ENCODE measurements at regions not wholly inside any gene's neighbourhood (a gene's known extent, or its start where the extent isn't known, plus 50 kb on each side); places are given as distances from the start of the nearest gene placed in this dataset.

DNA sequence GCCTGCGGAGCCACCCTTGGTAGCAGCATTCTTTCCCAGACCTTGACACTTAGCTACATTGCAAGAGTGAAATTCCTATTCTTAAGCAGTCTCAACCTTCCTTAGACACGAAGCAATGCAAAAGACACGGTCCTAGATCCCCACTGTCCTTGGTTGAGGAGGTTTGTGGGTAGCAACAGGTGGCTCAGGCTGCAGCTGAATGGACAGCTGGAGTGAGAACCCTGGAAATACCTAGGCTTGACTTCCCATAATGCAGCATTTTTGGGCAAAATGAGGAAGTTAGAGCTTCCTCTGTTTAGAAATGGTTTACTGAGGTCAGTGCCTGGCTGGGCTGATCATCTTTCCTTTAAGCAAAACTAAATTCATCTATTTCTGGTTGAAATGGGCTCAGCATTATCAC, 296.6 kb downstream of the RFC3 start:
- no peak for DNase-seq (ENCODE audit: low read depth, low spot score)

DNA sequence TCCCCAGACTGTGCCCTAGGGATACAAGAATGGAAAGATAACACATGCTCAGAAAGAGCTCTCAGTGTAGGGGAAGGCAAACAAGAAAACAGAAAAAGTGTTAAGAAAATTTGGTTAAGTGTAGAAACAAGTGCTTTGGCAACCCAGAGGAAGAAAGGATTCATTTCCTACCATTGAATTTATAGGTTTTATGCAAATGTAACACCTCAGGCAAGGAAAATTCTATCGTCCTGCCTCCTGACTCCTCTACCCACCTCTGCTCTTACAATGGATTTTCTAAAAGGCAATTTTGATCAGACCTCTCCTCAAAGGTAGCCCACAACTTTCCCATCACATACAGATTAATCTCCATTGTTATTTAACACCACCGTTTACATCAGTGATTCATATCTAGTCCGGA, 298.7 kb downstream of the RFC3 start:
- no peak for DNase-seq (ENCODE audit: low read depth, low spot score)

DNA sequence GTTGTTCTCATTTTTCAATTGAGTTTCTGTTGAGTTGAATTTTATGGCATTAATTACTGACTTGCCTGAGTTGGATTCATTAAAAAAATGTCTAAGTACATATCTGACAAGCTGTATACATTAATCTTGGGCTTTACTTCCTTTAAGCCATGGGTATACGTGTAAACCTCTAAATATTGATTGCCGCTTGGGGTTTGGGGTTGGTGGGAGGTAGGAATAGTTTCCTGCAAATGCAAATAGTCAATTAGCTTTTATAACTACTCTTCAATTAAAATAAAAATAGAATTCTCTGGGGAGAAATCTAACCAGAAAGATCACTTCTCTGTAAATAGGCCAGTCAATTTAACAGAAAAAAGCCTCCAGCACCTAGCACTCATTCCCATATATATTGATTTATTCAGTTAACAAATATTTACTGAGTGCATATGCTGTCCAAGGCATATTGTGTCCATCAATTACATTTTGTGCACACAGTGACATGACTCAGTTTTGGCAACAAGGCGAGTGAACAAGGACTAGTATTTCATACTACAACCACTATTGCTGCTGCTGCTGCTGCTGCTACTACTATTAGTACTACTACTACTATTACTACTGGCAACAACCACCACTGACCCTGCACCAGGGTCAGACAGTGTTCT, 306.8 kb downstream of the RFC3 start:
- no peak for DNase-seq (ENCODE audit: low read depth, low spot score)

DNA sequence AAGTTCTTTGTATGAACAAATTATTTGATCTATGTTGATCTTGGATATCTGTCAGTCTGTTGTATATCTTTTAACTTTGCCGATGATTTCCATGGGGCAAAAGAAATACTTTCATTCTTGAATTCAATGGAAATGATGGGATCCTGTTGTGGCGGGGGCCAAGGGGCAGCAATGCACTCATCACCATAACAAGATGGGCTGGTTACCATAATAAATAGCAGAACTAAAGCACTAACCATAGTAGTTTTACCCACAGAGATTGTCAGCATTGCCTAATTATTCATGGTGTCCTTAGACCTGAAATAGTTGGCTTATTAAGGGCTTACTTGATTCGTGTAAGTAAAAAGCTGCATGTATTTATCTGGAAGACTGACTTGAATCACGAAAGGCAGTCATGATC, 309.6 kb downstream of the RFC3 start:
- no peak for DNase-seq (ENCODE audit: low read depth, low spot score)

DNA sequence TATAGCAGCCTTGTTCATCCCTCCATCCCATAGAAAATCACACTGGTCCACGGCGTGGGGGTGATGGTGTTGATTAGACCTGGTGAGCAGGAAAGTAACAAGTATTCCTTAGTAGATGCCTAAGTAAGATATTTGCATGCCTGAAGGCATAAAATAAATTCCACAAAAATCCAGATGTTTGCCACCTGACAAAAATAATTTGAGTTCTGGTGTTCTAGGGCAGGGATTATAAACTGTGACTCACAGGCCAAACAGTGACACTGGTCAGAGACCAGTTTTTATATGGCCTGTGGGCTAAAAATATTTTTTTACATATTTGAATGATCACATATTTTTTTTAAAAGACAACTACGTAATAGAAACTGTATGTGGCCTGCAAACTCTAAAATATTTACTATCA, 310.7 kb downstream of the RFC3 start:
- no peak for DNase-seq (ENCODE audit: low read depth, low spot score)

DNA sequence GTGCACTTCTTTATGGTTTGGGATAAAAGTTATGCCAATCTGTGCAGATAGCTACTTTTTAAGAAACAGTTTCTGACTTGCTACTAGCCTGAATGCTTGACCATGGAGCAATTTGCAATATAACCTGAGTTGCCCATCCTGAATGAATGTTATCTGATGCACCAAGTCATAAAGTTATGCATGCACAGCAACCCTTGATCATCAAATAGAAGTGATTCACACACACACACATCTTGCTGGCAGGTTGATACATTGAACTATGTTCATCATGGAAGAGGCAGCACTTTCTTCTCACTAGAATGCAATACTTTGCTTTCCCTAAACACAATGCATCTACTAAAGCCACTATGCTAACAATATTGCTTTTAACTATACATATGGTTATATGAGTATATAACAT, 311.5 kb downstream of the RFC3 start:
- DNase-seq (ENCODE audit: low read depth, low spot score) = no peak

DNA sequence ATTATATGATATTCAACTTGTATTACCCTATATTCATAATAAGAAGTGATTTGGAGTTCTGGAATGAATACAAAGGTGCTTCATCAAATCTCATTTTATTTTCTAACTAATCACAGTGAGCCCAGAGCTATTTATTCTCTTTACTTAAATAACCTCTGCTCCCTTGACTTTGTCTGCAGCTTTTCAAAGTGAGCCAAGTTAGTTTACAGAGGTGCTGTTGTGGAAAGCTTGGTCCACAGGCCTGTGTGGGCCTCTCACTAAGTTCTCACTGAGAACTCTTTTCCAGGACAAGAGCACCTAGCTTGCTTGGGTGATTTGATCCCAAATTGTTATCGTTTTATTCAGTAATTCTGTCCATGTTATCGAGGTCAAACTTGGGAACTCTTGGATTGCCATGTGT, 319.3 kb downstream of the RFC3 start:
- DNase-seq (ENCODE audit: low read depth, low spot score) = no peak

DNA sequence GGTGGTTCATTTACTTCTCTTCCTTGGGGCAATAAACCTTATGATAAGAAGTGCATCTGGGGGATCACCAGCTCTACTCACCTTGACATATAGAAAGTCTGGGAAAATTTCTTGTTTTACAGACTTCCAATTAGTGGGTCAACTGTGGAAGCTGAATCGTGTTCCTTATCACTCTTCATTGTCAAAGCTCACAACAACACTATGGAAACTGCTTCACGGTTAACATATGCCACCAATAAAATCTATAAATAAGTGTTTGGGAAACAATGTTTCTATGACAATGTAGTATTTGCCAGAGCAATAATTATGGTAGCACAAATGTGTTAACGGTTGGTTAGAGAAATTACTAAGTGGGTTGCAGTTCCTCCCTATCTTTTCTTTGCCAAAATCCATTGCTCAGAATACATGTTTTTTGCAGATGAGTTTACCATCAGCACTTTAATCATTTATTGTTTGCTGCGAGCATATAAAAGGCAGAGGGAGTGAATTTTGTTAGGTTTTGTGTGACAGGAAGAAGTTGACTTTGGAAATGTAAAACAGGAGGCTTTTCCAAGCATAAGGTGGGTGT, 321.8 kb downstream of the RFC3 start:
- DNase-seq (ENCODE audit: low read depth, low spot score) = no peak

DNA sequence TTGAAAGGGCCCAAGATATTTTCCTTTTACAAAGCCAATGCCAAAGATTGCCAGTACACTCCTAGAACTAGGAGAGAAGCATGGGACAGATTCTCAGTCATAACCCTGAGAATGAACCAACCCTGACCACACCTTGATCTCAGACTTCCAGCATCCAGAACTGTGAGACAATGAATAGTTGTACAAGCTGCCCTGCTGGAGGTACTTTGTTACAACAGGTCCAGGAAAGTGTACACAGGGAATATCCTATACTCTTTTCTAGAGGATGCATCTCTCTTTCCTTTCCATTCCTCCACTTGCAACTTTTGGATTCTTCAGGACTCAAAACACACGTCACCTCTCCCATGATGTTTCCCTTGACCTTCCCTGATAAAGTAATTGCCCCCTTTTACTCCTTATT, 325.7 kb downstream of the RFC3 start:
- no peak for DNase-seq (ENCODE audit: low read depth, low spot score)

DNA sequence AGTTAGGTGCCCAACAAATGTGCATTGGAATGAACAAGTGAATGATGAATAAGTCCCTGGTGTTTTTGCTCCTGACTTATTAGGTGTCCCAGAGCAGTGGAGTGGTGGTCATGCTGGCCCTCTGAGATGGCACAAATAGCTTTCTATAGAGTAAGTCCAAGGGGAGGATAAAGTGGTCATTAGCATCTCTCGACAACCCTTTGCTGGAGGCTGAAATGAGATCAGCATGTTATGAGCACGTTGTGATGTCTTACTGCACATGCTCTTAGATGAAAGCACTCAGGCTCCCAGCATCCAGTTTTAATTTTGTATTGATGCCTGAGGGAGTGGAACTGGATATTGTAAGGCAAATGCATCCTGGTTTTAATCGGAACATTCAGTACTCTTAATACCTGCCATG, 326.2 kb downstream of the RFC3 start:
- no peak for DNase-seq (ENCODE audit: low read depth, low spot score)

DNA sequence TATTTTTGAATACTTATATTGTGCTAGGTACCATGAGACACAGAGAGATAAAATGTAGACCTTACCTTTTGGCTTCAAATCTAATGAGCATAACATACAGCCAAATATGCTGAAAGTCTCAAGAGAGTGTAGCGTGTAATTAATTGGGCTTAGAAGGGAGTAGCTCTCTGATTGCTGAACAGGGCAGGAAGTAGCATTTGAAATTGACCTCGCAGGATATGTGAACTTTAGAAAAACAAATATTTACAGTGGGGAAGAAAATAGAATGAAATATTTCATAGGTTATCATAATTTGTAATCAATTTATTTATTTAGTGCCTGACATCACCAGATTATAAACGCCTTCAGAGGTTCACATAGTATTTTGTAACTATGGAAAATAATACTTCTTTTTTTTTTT, 327.1 kb downstream of the RFC3 start:
- no peak for DNase-seq (ENCODE audit: low read depth, low spot score)

DNA sequence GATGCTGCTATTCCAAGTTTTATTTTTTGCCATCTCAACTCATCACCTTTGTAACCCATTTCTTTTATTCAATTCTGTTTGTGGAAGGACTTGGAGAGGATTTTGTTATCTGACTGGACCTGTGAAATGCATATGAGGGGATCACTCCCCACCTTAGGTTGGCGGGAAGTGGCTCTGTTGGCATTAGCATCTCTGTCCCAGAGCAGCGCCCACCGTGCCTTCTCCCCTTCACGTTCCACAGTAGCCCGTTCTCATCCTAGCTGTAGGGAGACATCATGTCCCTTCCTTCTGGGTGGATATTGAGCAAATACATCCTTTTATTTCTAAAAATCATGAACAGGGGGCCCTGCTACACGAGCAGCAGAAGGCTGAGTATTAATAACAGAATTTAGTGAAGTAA, 330.4 kb downstream of the RFC3 start:
- no peak for DNase-seq (ENCODE audit: low read depth, low spot score)

DNA sequence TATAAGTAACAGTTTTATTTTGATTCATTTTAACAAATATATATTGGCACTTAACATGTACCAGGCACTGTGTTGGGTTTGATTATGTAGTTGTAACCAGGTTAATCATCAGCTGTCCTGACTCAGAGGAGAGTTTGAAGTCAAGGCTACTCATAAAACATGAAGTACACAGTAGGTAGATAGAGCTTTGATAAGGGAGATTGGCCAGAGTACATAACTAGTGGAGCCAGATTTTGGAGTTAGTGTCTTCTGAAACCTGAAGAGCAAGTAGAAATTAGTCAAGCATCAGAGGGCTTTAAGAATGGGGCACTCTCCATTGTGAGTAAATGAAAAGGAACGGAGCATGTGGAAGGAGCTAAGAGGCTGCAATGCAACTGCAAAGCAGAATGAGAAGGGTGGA, 333.9 kb downstream of the RFC3 start:
- DNase-seq (ENCODE audit: low read depth, low spot score) = no peak

DNA sequence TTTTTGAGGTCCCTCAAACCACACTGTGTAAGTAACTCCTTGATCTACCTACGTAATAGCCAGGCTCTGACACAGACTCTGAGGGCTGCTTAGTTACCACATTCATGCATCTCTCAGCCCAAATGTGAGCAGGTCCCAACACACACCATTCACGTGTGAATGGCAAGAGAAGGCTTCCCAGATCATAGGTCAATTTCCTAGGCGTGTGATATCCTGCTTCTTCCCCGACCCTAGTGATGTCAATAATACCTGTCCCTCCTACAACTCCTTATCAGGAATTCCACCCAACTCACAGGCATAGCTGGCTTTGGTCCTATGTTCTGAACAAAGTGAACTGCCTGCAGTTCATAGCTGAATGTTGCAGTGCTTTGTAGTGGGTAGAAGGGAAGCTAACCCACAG, 334.5 kb downstream of the RFC3 start:
- no peak for DNase-seq (ENCODE audit: low read depth, low spot score)

DNA sequence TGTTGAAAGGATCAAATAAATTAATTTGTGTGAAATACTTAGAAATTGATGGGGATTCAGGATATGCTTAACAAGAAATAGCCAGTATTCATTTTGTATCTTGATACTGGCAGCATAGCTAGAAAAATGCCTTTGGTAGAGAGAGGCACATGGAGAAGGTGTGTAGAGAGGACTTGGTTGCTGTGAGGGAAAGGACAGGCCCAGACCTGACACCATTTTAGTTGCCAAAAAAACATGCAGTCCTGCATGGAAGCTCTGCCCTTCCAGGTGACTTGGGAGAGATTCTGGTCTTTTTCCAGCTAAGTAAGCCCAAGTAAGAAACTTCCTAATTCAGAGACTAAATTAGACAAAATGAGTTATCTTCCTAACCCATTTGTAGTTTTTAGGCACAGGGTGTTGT, 335.0 kb downstream of the RFC3 start:
- no peak for DNase-seq (ENCODE audit: low read depth, low spot score)

DNA sequence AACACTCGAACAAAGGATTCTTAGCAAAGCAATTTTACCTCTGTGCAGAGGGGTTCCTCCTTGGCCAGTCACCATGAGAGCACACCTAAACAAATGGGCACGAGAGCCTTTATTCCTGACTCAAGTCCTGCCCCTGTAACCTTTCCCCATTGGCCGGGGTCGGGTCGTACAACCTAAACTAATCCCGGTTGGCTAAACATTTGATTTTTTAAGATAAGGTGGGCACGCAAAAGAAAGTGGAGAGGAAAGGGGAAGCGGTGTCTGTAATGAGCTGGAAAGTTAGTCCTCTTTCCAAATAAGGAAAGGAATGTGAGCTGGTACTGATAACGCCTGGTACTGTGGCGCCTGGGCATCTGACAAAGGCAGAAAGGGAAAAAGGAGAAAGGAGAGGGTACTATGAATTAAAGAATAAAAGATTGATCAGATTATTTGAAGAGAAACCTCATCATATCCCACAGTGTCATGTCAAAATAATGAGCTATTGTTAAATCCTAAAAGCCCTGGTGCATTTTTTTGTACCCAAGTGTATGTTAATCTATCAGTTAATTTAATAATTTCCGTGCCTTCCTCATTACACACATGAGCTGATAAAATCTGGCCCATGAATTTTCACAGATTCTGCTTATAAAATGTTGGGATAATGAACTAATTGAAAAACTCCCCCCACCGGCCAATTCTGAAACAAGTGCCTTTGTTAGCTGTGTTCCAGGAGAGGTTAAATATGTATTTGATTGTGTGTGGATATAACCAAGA, 335.7 kb downstream of the RFC3 start:
- DNase-seq (ENCODE audit: low read depth, low spot score) = no peak

DNA sequence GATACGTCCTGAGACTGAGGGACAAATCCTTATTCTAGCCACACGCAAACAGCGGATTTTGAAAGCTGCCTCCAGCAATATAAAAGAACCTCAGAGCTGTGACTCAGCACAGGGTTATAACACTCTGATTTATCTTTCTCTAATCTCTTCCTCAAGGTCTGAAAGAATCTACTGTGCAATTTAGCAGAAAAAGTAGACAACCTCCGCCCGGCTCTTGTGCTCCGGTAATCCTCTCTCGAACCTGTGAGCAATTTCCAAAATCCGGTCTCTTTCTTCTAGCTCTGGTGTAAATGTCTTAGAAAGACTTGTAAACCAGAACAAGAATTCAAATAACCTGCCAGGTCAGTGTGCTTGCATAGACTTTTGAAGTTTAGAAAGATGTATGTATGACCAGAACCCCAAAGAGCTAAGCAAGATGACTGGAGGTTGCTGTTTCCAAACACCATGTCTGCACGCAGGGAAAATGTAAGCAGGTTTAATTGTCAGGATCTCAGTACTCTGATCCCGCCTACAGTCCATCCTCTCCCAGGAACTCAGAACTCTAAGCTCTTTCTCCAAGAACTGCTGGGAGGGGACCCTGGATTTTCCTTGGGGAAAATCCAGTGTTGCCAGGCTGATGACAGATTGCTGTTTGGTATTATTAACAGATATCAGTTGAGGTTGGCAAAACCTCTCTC, 338.1 kb downstream of the RFC3 start:
- DNase-seq (ENCODE audit: low read depth, low spot score) = no peak

DNA sequence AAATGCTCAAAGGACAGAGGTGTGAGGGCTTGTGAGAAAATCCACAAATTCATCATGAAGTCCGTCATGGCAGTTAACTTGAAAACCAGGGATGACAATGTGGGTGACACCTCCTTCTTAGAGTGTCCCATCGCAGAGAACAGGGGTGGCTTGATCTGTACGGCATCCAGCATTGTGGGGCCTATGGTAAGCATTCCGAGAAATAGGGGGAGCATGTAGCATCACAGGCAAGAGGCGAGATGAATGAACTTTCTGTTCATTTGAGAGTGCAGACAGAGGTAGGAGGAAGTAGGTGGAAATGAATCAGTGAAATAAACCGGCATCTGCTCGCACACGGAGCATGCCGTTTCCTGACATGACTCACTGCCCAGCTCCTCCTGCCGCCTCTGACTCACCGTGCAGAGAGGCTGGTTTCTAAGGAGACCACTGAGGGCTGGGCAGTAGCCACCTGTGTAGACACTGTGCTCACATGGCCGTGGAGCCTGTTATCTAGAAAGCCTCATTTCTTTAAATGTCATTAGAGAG, 339.0 kb downstream of the RFC3 start:
- peak; percentile 53 for DNase-seq (ENCODE audit: low read depth, low spot score)

DNA sequence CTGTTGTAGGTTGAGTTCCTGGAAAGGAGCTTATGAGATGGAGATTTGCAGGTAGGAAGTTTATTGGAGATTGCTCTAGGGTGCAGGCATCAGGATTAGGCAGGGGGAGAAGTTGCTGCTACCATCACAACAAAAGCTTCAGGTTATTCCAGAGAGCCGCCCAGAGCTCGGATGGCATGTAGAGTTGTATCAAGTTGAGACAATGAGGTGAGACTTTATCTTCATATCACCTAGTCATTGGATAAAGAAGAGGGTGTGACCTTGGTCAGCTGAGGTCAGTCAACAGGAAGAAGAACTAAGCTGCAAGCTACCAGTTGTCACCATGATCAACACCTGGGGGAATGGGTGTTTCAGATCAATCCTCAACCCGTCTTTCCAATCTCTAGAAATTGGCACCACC, 342.0 kb downstream of the RFC3 start:
- no peak for DNase-seq (ENCODE audit: low read depth, low spot score)

DNA sequence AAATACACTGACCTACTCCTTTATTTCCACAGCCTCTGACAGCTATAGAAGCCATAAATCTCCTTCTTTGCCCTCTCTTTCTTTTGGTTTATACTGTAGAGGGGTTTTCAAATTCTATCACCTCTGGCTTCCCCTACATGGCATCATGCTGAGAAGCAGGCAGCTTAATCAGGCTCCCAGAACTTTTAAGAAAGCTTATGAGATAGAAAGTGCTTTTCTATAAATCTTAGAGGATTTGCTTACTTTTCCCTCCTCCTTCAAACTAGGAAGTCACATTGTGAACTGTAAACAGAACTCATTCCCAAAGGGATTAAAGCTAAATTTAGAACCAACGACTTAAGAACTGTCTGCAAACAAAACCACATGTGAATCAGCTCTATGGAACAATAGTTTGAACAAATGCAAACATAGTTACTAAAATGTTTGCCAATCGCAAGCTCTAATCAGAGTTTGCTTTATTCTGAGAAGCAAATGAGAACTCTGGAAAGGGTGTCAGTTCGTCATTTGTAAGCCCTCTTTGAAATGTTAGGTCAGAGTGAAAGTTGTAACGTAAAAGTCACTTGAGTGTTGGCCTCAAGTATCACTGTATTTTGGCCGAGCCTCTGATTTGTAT, 344.1 kb downstream of the RFC3 start:
- DNase-seq (ENCODE audit: low read depth, low spot score) = peak; percentile 45

DNA sequence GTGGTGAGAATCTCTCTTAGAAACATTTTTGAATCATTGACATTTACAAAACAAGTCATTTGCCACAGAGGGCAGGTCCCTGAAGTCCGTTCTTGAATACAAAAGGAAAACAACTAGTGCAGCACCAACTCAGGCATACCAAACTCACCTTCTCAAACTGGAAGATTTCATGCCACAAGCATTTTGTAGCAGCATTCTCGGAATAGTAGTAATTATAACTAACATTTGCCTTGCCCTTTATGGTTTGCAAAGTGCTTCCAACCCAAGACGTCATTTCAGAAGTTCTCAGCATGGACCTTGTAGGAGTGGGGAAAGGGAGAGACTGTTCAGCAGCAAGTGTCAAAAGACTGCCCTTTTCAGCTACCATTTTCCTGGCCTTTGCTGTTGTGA, 344.6 kb downstream of the RFC3 start:
- DNase-seq (ENCODE audit: low read depth, low spot score) = no peak

DNA sequence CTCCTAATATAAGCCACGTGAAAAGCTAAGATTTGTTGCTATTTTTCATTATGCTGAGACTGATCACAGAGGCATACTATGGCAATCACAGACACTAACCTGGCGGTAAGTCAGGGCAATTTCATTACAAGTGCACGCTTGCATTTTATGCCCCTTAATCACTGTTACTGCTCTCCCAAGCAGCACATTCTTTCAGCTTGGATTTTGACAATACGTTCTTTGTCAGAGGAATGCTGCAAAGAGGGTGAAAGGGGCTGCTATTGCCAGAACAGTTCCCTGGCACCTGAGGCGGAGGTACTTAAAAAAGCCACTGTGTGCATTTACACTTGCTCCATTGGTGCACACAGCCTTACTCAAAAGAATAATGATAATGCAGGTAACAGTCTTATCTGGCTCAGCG, 346.6 kb downstream of the RFC3 start:
- DNase-seq (ENCODE audit: low read depth, low spot score) = no peak
